HG03045 (cell line): ENCODE measurements at regions not wholly inside any gene's neighbourhood (a gene's known extent, or its start where the extent isn't known, plus 50 kb on each side); places are given as distances from the start of the nearest gene placed in this dataset.
"Not testable (repeated sequence)": the region's sequence is repeated elsewhere in the genome, so short reads cannot be mapped to it uniquely, and the experiment has no call there.

ENCODE experiments used
- ATAC-seq: cut with Tn5 transposase; IDR thresholded peaks from one replicate; pipeline ENCODE4 v1.9.1; 2021; ENCODE audit warnings: mild to moderate bottlenecking, moderate library complexity; ENCODE audit not compliant: unreplicated experiment

DNA sequence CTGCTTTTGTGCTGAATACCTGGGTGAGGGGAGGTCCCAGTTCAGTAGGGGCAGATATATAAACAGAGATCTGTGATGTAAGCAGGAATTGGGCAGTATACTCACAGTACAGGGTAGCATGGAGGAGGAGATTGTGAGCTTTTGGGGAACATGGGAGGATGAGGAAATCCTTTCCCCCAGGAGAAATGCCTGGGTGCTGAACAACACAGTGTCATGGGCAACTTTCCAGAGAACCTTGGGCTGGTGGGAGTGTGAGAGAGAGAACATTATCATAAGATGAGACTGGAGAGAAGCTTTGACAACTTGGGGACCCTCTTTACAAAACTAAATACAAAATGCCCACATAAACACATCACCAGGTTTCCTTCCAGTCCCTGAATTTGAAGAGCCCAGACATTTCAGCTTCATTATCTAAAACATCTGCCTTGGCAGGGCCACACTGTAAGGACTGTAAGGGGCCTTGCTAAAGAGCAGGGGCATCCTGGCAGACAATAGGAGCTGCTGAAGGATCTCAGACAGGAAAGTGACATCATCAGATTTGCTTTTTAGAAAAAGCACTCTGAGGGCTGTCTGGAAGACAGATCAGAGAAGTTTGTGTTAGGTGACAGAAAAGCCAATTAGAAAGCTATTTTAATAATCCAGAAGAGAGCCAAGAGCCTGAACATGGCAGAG is 105.1 kb upstream of the FOXN2 start:
- no peak for ATAC-seq

DNA sequence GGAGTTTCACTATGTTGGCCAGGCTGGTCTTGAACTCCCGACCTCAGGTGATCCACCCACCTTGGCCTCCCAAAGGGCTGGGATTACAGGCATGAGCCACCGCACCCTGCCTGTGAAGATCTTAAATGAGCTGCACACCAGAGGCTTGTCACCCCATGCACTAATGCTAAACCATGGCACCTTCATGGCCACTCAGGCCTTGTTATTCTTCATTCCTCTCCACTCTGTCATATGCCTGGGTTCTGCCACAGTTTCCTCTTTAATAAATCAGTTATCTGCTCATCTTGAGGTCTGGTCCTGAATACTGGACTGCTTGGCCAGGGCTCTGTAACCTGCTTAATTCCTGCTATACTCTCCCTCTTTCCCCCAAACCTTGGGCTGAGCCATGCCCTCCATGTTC is 104.3 kb upstream of the FOXN2 start:
- ATAC-seq, result no peak

DNA sequence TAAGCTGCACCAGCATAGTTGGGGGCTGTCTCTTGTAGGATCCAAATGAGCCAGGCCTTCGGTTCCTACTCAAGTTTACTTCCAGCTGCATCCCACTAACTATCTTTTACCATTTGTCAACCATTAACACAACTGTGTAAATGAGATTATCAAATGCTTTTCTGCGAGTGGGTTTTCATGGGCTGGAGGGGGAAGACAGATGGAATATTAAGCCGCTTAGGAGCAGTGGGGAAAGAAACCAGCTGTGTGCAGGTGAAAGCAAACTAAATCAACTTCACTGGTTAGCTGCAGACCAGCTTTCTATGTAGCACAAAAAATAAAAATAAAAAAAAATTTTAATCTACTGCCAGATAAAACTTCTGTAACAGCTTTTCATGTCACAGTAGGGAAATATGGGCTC is 100.8 kb upstream of the FOXN2 start:
- no peak for ATAC-seq

DNA sequence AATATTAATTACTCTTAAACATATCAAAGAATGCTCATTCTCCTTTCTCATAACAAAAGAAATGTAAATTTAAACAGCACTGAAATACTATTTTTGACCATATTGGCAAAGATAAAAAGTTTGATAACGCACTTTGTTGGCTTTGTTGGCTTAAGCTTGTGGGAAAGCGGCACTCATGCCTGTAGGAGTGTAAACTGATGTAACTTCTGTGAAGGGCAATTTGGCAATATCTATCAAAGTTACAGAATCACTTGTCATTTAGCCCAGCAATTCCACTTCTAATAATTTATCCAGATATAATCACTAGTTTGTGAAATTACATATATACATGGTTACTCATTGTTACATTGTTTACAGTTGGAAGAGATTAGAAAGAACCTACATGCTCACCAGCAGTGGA is 96.3 kb upstream of the FOXN2 start:
- ATAC-seq, result no peak

DNA sequence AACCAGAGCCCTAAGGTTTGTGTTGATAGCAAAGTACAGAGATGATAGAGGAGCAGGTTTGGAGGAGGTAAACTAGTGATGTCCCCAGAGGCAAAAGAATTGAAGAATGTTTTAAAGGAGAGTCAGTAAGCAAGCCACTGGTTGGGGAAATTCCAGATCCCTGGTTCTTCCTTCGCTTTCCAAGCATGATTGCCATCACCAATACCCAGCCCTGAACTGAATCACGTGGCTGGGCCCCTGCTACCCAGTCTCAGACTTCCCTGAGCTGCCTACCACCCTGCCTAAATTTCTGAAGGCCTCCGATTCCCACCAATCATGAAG is 95.3 kb upstream of the FOXN2 start:
- ATAC-seq, result no peak

DNA sequence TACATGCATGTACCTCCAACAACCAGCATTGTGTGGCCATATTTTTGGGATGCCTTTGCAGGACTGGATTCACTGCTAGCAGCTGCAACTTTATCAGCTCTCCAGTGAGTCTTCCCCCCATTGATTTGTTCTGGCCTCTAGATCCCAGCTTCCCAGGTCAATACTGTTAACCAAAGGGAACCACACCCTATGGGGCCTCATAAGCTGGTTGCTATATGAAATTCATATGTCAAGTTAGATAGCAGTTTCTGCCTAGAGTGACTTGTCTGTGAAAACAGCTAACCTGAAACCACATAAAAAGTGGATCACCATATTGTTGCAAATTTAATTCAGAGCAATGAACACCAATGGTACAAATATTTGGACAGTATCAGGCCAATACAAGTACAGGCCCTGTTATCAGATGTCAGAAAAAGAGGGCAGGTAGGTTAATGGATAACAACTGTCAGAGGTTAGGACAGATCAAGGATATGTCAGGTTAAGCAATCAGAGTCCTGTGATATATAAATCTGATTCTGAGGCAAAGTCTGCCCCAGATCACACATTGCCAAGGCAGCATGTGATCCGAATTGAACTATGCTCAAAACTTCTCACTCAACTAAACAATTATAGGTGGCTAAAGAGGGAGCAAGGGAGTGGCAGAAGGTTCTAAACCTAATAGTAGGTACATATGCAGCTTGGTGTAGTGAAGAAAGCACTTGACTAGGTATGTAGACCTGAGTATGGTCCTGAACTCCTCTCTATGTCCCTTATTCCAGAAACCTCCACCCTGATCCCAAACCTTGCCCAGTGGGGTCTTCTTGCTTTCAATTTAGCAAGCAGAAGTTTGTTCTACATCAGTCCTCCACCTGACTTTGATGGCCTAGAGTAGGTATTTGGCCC is 94.7 kb upstream of the FOXN2 start:
- no peak for ATAC-seq

DNA sequence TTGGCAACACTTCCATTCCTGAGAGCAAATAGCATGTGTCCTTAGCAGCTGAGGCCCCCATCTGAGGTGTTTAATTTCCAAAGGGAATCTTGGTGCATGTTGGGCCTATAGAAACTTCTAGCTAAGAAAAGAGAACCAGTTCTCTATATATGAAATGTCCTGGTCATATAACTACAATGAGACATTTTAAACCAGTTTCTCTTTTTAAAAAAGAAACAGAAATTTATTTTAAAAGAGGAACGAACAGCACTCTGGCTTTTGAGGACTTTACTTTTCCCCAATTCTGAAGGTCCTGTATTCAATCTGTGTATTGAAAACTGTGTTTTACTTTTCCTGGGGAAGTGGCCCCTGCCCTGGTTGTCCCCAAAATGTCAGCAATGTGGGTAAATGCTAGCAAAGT is 94.0 kb upstream of the FOXN2 start:
- ATAC-seq, result no peak

DNA sequence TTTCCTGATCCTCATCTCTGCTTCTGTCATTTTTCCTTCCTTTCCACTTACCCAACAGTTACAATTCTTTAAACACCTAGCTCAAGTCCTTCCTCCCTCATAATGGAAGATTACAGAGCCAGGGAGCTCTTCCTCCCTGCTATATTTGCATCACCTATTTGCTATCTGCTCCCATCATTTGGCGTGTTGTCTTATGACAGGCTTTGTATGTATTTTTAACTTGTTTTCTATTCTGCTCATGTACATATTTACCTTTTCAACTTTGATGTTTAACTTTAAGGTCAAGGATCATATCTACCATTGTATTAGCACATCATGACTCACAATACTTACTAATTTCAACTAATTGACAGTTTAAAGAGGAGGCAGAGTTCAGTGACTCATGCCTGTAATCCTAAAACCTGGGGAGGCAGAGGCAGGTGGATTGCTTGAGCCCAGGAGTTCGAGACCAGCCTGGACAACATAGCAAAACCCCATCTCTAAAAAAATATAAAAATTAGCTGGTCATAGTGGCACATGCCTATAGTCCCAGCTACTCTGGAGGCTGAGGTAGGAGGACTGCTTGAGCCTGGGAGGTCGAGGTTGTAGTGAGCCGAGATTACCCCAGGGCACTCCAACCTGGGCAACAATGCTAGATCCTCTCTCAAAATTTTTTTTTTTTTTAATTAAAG is 92.5 kb upstream of the FOXN2 start:
- ATAC-seq, result no peak

DNA sequence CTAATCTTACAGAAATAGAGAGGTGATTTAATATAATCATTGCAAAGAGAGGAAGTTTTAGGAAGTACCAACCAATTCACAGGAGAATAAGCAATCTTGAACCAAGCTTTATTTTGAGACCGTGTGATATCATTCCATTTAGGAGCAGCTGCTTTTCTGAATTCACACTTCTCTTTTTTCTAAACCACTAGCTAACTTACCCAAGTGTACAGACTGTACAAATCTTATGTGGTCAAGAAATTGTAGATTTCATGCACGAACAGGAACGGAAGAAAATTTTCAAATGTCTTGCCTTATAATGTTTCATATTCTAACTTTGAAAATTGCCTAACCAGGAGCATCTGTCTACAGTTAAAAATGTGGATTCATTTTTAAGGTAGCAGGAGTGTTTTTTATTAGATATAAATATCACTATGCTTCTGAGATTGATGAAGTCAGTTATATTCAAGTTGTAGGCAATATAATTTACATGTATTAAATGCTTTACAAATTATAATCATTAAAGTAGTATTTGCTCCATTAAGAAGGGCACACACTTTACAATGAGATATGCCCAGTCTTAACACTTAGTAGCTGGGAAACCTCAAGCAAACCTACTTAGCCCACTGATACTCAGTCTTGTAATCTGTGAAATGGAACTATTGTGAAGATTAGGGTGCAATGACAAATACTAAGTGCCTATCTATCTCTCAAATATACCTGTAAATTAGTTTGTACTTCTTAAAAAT is 86.7 kb upstream of the FOXN2 start:
- peak; percentile 60 for ATAC-seq

DNA sequence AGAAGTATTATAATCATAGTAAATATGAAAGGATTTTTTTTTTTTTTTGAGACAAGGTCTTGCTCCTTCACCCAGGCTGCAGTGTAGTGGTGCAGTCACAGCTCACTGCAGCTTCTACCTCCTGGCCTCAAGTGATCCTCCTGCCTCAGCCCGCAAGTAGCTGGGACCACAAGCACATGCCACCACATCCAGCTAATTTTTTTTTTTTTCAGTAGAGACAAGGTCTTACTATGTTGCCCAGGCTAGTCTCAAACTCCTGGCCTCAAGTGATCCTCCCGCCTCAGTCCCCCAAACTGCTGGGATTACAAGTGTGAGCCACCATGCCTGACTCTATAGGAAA is 86.2 kb upstream of the FOXN2 start:
- no peak for ATAC-seq

DNA sequence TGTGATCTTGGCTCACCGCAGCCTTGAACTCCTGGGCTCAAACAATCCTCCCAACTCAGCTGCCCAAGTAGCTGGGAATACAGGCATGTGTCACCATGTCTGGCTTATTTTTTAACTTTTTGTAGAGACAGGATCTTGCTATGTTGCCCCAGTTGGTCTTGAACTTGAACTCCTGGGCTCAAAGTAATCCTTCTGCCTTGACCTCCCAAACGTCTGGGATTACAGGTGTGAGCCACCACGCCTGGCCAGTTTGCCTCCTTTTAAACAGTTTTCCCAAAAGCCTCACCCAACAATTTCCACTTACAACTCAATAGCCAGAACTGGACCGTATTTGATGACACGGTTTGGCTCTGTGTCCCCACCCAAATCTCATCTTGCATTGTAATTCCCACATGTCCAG is 85.4 kb upstream of the FOXN2 start:
- no peak for ATAC-seq

DNA sequence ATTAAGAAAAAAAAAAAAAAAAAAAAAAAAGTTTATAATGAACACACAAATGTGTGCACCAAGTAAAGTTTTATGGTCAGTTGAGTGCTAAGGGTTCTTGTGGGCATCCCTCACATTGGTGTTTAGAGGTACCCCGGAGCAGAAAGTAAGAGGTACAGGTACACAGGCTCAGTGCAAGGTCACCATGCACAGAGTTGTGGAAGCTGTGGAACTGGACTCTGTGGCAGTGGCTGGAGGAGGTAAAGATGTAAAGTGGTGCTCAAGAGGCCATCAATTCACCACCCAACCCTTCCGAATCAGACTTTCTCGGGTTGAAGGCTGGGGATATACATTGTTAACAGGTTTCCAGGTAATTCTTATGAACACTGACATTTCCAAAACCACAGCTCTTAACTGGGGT is 83.6 kb upstream of the FOXN2 start:
- ATAC-seq, result no peak

DNA sequence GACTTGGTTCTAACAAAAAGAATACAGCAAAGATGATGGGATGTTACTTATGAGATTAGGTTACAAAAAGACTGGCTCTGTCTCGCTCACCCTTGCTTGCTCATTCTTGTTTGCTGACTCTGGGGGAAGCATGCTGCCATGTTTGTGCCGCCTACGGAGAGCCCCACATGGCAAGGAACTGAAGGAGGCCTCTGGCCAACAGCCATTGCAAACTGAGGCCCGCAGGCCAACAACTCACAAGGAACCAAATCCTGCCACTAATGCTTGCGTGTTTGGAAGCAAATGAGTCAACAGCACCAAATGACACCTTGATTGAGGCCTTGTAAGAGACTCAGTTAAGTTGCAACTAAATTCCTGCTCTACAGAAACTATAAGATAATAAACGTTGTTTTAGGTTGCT is 82.1 kb upstream of the FOXN2 start:
- no peak for ATAC-seq

DNA sequence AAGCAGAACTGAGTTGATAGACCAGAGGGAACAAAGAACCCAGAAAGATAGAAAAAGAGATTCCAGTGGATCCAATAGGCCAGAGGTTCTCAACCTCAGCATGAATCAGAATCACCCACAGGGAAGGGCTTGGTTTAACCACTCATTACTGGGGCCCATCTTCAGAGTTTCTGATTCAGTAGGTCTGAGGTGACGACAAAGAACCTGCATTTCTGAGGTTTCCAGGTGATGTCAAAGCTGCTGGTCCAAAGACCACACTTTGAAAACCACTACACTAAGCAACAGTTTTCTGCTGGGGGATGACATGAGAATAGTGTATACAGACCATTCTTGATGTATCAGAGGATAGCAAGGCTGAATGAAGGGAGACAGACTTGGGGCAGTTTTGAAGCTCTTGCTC is 81.5 kb upstream of the FOXN2 start:
- ATAC-seq, result no peak

DNA sequence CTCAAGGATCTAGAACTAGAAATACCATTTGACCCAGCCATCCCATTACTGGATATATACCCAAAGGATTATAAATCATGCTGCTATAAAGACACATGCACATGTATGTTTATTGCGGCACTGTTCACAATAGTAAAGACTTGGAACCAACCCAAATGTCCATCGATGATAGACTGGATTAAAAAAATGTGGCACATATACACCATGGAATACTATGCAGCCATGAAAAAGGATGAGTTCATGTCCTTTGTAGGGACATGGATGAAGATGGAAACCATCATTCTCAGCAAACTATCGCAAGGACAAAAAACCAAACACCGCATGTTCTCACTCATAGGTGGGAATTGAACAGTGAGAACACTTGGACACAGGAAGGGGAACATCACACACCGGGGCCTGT is 80.7 kb upstream of the FOXN2 start:
- not testable (repeated sequence) for ATAC-seq

DNA sequence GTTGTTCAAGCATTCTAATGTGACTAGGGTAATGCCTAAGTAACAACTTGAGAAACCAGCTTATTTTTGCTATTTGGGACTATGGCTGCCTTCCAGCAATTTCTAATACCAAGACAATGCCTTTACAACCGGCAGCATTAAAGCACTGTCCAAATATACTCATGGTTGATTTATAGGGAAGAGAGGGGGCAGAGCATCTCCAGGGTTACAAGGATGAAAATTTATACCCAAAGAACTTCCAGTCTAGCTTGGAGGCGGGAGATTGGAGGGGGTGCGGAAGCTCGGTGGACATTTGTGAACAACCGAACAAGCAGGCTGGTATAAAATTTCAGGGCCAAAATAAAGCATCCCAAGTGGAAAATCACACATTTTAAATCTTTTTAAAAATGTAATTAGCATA is 79.4 kb upstream of the FOXN2 start:
- ATAC-seq, result no peak

DNA sequence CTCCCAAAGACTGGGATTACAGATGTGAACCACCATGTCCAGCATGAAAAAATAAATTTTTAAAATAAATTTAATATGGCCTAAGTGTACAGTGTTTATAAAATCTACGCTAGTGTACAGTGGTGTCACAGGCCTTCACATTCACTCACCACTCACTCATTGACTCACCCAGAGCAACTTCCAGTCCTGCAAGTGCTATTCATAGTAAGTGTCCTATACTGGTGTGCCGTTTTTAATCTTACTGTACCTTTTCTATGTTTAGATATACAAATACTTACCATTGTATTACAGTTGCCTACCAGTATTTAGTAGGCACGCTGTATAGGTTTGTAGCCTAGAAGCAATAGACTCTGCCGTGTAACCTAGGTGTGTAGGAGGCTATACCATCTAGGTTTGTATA is 76.1 kb upstream of the FOXN2 start:
- no peak for ATAC-seq

DNA sequence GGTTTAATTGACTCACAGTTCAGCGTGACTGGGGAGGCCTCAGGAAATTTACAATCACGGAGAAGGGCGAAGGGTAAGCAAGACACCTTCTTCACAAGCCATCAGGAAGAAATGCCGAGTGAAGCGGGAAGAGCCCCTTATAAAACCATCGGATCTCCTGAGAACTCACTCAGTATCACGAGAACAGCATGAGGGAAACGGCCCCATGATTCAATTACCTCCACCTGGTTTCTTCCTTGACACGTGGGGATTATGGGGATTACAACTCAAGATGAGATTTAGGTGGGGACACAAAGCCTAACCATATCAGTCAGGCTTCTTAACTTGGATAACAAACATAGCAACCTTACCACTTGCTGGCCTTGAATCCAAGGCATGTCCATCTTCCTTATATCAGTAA is 73.6 kb upstream of the FOXN2 start:
- ATAC-seq, result no peak

DNA sequence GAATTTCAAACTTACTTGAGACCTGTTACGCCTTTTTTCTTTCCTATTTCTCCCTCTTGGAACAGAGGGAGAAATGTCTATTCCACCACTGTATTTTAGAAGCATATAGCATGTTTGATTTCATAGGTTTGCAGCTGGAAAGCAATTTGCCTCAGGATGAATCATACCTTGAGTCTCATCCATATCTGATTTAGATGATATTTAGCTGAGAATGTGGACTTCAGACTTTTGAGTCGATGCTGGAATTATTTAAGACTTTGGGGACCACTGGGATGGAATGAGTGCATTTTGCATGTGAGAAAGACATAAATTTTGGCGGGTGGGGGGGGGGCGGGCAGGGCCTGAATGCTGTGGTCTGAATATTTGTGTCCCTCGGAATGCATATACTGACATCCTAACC is 67.3 kb upstream of the FOXN2 start:
- ATAC-seq, result no peak

DNA sequence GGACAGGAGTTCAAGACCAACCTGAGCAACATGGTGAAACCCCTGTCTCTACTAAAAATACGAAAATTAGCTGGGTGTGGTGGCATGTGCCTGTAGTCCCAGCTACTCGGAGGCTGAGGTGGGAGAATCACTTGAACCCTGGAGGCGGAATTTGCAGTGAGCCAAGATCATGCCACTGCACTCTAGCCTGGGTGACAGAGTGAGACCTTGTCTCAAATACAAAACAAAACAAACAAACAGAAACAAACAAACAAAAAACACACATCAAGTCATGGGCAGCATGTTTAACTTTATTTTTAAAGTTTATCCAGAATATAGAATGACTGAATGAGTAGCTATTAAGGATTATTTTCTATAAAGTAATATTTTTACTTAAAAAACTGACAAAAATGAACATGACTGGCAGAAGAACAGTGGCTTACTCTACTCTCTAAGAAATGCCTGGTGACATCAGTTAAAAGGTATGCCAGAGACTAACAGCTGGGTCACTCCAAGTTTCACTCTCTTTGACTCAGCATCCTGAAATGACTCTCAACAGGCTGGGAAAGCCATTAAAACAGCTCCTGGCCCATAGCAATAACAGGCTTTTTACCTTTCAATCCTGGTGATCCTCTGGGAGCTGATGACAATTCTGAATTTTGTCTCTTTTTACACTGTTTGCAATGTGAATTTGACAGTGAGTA is 66.1 kb upstream of the FOXN2 start:
- ATAC-seq, result peak; percentile 87

DNA sequence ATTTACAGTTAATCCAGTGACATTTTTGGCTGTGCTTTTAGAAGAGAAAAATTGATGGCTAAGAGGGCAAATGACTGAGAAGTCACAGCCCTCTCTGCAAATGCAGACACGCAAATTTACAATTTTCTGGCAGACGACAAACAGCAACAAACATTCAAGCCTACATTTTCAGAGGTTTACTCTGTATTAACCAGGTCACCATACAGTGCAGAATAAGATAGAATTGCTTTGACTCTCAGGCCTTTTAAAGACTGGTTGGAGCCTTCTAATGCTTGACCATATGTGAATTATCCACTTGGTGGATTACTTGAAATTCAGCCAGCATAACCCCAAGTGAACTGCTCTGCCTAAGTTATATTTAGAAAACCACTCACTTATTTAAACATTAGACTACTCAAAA is 65.5 kb upstream of the FOXN2 start:
- ATAC-seq, result no peak
